ENCODE measurements at regions not wholly inside any gene's neighbourhood (a gene's known extent, or its start where the extent isn't known, plus 50 kb on each side); places are given as distances from the start of the nearest gene placed in this dataset.

DNA sequence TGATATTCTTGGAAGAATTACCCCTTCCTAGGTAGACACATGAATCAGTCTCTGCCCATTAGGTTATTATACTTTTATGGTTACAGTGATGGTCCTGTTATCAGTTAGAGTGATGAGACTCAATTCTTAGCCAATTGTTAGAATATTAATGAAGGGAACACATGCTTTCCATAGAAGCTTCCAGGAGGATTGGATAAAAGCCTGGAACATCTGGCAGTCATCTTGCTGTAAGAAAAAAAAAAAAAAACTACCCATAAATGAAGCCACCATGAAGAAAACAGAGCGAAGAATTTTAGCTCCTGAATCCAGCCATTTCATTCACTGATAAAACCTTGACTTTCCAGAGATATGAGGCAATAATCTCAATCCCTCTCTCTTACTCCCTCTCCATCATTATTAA lies 262.5 kb upstream of the GRIN3A start:
- TF ChIP-seq, protein P1, sequence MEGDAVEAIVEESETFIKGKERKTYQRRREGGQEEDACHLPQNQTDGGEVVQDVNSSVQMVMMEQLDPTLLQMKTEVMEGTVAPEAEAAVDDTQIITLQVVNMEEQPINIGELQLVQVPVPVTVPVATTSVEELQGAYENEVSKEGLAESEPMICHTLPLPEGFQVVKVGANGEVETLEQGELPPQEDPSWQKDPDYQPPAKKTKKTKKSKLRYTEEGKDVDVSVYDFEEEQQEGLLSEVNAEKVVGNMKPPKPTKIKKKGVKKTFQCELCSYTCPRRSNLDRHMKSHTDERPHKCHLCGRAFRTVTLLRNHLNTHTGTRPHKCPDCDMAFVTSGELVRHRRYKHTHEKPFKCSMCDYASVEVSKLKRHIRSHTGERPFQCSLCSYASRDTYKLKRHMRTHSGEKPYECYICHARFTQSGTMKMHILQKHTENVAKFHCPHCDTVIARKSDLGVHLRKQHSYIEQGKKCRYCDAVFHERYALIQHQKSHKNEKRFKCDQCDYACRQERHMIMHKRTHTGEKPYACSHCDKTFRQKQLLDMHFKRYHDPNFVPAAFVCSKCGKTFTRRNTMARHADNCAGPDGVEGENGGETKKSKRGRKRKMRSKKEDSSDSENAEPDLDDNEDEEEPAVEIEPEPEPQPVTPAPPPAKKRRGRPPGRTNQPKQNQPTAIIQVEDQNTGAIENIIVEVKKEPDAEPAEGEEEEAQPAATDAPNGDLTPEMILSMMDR (IDR thresholded peaks at IDR 0.05) = no peak
- no peak for TF ChIP-seq POLR2A (IDR thresholded peaks at IDR 0.05)
- TF ChIP-seq EP300 (IDR thresholded peaks at IDR 0.05; ENCODE audit: low read depth) = no peak
- no peak for TF ChIP-seq POLR2AphosphoS5 (IDR thresholded peaks at IDR 0.05)

Data from transverse colon (tissue), 4 donors.